CD4-positive, alpha-beta T cell treated with Interferon gamma for 1 hour (primary cell): ENCODE measurements at regions not wholly inside any gene's neighbourhood (a gene's known extent, or its start where the extent isn't known, plus 50 kb on each side); places are given as distances from the start of the nearest gene placed in this dataset.
"Not testable (repeated sequence)": the region's sequence is repeated elsewhere in the genome, so short reads cannot be mapped to it uniquely, and the experiment has no call there.

Source experiments
- DNase-seq: peaks from one replicate; pipeline ENCODE4 v3.0.0-alpha.2; 2020

- no peak for DNase-seq
These were observed 258.9 kb downstream of the RDH14 start for GRCh38 chr2:18301421-18302139.

GRCh38 chr2:18299423-18300212, 260.8 kb downstream of the RDH14 start:
- DNase-seq: no peak

GRCh38 chr2:18297534-18298058, 262.9 kb downstream of the RDH14 start:
- DNase-seq: no peak

- DNase-seq: no peak
These were observed 270.1 kb downstream of the RDH14 start for GRCh38 chr2:18290386-18290785.

GRCh38 chr2:18286897-18287296, 273.6 kb downstream of the RDH14 start:
- no peak for DNase-seq

GRCh38 chr2:18284331-18284730, 276.1 kb downstream of the RDH14 start:
- no peak for DNase-seq

- no peak for DNase-seq
These were observed 278.4 kb downstream of the RDH14 start for GRCh38 chr2:18282026-18282425.

GRCh38 chr2:18276583-18277075, 283.8 kb downstream of the RDH14 start:
- DNase-seq: no peak

- DNase-seq: no peak
These were observed 287.2 kb downstream of the RDH14 start for GRCh38 chr2:18273205-18273604.

GRCh38 chr2:18272148-18272494, 288.3 kb downstream of the RDH14 start:
- no peak for DNase-seq

GRCh38 chr2:18271370-18272147, 288.9 kb downstream of the RDH14 start:
- no peak for DNase-seq

- no peak for DNase-seq
These were observed 292.1 kb downstream of the RDH14 start for GRCh38 chr2:18268400-18268799.

GRCh38 chr2:18267501-18267900, 293.0 kb downstream of the RDH14 start:
- DNase-seq: no peak

- DNase-seq: not testable (repeated sequence)
These were observed 293.8 kb downstream of the RDH14 start for GRCh38 chr2:18266699-18267098.

- no peak for DNase-seq
These were observed 294.6 kb downstream of the RDH14 start for GRCh38 chr2:18265614-18266586.

GRCh38 chr2:18262601-18263000, 297.9 kb downstream of the RDH14 start:
- DNase-seq: no peak

- no peak for DNase-seq
These were observed 306.7 kb downstream of the RDH14 start for GRCh38 chr2:18253686-18254197.

GRCh38 chr2:18251486-18251885, 309.0 kb downstream of the RDH14 start:
- no peak for DNase-seq

- no peak for DNase-seq
These were observed 313.0 kb downstream of the RDH14 start for GRCh38 chr2:18247282-18248110.

GRCh38 chr2:18245375-18245774, 315.1 kb downstream of the RDH14 start:
- DNase-seq: no peak

GRCh38 chr2:18244845-18245244, 315.6 kb downstream of the RDH14 start:
- no peak for DNase-seq
